ENCODE measurements at regions not wholly inside any gene's neighbourhood (a gene's known extent, or its start where the extent isn't known, plus 50 kb on each side); places are given as distances from the start of the nearest gene placed in this dataset.
"Not testable (repeated sequence)": the region's sequence is repeated elsewhere in the genome, so short reads cannot be mapped to it uniquely, and the experiment has no call there.

DNA sequence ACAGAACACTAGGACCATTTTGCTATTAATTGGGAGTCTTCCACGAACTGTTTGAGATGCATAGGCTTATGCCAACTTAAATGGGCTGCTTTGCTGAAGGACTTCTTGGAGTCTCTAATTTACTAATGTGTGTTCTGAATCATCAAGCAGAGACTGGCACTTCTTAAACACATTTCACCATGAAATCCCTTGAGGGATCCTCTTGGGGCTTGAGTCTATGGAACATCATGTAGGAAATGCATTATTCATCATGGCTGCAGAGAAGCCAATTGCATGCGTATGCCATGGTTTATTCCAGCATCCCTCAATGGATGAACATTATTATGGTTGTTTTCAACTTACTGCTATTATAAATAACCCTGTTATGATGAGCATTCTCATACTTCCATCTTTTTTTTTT lies 73.4 kb downstream of the FGD2 start:
- no peak for DNase-seq (ENCODE audit: low spot score)

GRCh38 chr6:37081042-37081607 lies 75.7 kb downstream of the FGD2 start:
- DNase-seq (ENCODE audit: low spot score): no peak

- no peak for DNase-seq (ENCODE audit: low spot score)
Observed at GRCh38 chr6:37082390-37083130, 77.1 kb downstream of the FGD2 start.

DNA sequence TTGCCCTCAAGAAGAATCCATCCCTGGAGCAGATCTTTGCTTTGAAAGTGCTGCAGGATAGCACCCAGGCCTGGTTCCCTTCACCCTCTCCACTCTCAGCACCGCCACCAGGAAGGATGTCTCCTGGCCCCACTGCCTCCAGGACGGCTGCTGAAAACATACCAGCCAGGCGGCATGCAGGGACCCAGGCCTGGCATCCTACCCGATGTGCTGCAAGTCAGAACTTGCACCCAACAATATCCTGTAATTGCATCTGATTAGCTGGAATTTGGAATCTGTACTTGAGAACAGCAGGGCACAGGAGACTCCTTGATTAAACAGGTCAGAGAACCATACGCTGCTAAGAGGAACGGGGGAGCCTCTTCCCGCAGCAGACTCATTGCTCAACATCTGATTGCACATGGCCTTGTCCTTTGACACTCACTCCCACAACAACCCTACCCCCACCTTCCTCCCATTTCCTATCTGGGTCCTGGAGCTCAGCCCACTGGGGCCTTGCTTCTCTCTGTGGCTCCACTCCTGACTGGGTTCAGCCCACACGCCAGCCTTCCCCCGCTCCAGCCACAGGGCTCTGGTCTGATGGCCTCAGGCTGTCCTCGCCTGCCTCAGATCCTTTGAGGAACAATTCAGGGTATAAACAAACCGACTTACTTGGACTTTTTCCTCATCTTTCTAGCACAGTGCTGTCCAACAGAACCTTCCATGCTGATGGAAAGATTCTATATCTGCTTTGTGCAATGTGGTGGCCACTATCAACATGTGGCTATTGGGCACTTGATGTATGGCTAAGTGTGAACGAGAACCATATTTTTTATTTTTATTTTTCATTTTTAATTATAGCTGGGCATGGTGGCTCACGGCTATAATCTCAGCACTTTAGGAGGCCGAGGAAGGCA lies 78.0 kb downstream of the FGD2 start:
- no peak for DNase-seq (ENCODE audit: low spot score)

- DNase-seq (ENCODE audit: low spot score): not testable (repeated sequence)
Observed at GRCh38 chr6:37084665-37085064, 79.2 kb downstream of the FGD2 start.

- no peak for DNase-seq (ENCODE audit: low spot score)
Observed at GRCh38 chr6:37085198-37085597, 79.7 kb downstream of the FGD2 start.

- no peak for DNase-seq (ENCODE audit: low spot score)
Observed at GRCh38 chr6:37088897-37089296, 81.1 kb upstream of the PIM1 start.

- no peak for DNase-seq (ENCODE audit: low spot score)
Observed at GRCh38 chr6:37089783-37090182, 80.2 kb upstream of the PIM1 start.

DNA sequence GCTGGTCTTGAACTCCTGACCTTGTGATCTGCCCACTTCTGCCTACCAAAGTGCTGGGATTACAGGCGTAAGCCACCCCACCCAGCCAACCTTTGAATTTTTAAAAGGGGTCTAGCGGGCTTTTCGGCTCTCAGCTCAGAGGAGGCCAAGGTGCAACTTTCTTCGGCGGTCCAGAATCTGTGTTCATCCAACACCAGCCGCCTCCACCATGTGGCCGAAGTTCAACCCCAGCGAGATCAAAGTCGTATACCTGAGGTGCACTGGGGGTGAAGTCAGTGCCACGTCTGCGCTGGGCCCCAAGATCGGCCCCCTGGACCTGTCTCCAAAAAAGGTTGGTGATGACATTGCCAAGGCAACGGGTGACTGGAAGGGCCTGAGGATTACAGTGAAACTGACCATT lies 78.8 kb upstream of the PIM1 start:
- not testable (repeated sequence) for DNase-seq (ENCODE audit: low spot score)

DNA sequence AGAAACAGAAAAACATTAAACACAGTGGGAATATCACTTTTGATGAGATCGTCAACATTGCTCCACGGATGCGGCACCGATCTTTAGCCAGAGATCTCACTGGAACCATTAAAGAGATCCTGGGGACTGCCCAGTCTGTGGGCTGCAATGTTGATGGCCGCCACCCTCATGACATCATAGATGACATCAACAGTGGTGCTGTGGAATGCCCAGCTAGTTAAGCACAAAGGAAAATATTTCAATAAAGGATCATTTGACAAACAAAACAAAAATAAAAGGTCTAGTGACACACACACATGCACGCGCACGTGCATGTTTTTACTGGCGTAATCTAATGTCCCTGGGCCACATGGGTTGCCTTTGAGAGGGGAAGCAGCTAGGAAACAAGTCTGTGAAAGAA lies 78.4 kb upstream of the PIM1 start:
- not testable (repeated sequence) for DNase-seq (ENCODE audit: low spot score)

- DNase-seq (ENCODE audit: low spot score): no peak
Observed at GRCh38 chr6:37092923-37093727, 76.8 kb upstream of the PIM1 start.

DNA sequence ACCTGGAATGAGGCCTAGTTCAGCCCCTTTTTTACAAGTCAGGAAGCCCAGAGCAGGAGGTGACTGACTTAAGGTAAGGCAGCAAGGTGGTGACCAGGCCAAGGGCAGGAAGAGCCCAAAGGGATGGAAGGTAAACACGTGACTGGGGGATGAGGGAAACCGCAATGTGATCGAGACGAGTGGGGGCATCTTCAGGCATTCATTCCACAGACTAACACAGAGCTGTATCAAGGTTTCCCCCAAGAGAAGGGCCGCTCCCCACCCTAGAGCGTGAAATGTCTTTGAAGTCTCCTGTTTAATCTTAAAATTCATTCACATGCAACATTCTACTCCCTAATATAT lies 76.3 kb upstream of the PIM1 start:
- no peak for DNase-seq (ENCODE audit: low spot score)

DNA sequence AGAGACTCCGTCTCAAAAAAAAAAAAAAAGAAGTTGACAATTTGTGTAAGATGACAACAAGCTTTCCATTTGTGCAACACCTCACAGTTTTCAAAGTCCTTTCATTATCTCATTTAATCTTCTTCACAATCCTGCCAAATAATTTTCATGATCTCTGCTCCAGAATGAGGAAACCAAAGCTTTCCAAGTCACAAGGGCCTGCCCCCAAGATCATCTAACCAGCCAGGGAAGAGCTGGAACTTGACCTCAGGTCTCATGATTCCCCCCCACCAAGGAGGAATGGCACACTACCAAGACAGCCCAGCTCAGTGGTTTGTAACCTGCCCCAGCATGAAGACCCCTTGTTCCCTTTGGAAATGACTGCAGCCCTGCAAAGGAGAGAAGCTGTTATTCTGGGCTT lies 74.0 kb upstream of the PIM1 start:
- DNase-seq (ENCODE audit: low spot score): no peak

GRCh38 chr6:37097335-37097734 lies 72.6 kb upstream of the PIM1 start:
- DNase-seq (ENCODE audit: low spot score): no peak

DNA sequence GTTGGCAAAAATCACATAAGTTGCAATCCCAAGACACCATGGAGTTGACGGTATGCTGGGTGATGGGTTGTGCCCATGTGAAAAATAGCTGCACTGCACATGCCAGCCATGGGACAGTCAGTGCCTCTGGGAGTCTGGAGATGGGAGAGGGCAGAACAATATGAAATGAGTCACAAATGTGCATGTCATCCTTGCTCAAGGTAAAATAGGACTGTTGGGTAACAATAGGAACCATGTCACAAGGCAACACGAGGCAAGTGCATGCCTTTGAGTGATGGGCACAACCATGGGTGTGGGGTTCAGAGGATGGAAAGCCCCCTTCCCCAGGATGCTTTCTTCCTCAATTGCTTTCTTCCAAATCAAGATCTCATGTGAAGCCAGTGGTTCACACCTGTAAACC lies 70.5 kb upstream of the PIM1 start:
- no peak for DNase-seq (ENCODE audit: low spot score)

DNA sequence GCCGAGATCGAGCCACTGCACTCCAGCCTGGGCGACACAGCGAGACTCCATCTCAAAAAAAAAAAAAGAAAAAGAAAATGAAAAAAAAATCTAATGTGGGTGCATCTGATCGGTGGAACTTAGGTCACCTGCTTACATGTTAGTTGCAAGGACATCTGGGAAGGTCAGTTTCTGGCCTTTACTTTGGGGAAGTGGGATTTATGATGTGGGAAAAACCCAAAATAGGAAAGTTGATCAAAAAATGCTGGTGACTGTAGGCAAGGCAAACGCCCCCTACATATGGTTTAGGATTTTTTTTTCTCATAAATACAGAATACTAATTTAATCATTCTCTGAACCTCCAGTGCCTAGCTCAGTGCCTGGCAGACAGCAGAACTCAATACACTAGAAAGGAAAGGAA lies 69.2 kb upstream of the PIM1 start:
- no peak for DNase-seq (ENCODE audit: low spot score)

DNA sequence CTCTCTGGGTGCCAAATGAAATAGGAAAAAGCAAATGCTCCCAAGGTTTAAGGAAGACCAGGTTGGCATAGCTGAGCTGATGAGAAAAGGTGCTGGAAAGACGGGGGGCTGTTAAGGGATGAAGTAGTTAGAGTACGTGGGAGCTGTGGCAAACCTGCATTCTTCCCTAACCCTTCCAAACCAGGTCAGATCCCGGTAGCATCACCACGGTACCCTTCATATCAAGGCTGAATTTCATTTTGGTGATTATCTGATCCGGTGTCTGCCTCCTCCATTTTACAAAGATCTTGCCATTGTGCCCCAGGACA lies 68.0 kb upstream of the PIM1 start:
- DNase-seq (ENCODE audit: low spot score): no peak

DNA sequence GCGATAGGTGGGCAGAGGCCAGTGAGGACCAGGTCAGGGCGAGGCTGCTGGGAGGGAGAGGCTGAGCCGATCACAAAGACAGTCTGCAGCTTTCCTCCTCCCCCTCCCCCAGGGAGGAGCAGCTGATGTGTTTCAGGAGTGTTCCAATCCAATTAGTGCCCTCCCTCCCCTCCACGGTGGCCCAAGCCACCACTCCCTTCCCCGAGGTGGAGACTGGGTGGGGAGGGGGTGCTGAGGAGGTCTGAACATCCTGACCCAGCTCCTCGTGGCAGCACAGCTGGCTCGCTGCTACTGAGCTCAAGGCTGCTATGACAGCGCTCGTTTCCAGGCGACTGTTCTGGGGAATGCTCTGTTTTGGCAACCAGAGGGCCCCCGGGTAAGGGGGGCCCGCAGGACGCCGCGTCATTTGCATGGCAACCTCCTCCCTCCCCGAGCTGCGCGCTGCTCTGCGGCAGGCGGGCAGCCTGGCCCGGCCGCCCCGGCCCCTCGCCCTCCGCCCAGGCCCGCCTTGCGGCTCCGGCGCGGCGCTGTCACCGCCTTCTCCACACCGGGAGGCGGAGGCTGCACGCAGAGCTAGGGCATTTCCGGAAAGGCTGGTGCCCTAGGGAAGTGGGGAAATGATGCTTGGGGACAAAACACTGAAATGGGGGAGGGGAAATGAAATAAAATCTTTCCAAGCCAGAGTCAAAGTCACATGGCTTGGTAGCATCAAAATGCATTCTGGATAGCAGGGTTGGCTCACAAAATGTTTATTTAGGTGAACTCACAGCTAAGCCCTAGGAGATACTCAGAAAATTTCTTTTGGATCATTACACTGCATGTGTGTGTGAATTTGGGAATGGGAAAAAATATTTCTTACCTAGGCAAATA lies 67.4 kb upstream of the PIM1 start:
- DNase-seq (ENCODE audit: low spot score): peak; percentile 91

- DNase-seq (ENCODE audit: low spot score): peak; percentile 73
Observed at GRCh38 chr6:37103169-37104039, 66.5 kb upstream of the PIM1 start.

- DNase-seq (ENCODE audit: low spot score): no peak
Observed at GRCh38 chr6:37104824-37105147, 65.2 kb upstream of the PIM1 start.
